A549 (cell line): ENCODE measurements at regions not wholly inside any gene's neighbourhood (a gene's known extent, or its start where the extent isn't known, plus 50 kb on each side); places are given as distances from the start of the nearest gene placed in this dataset.

Experiments used
- ATAC-seq, 2 experiments: fragments of 200-7000 bp in 1 of 2; fragments of >200 bp in 1 of 2; cut with Nextera tagmentation in 1 of 2; cut with Tn5 transposase in 1 of 2; 3 replicates each; pipeline versions ENCODE4 v1.8.0 to v1.9.1; 2018 to 2020; ENCODE audit warnings: mild to moderate bottlenecking in 1 of 2, moderate library complexity in 1 of 2
- CTCF ChIA-PET: fragments of 300-600 bp; sonication (Branson Sonifier 250); formaldehyde crosslinking; extraction: SDS; loops from one replicate; lab custom pipeline; 2021; ENCODE audit warnings: antibody characterized with exemption, inconsistent platforms; lab: Yijun Ruan, JAX
- POLR2A ChIA-PET: fragments of 350-600 bp; formaldehyde crosslinking; extraction: SDS; loops from one replicate; lab custom pipeline; 2021; ENCODE audit warnings: antibody characterized with exemption, inconsistent platforms; lab: Yijun Ruan, JAX
- DNase-seq, 2 experiments: peaks; one replicate each; pipeline versions ENCODE4 v3.0.0 to v3.0.0-alpha.2; 2011 to 2016; ENCODE audit warnings: low read depth in 1 of 2, low spot score in 1 of 2
- FAIRE-seq: peaks from 2 replicates; lab custom pipeline; 2011; peaks lifted over from hg19 to GRCh38; lab: Jason Lieb, UNC
- H3K27ac ChIP-seq, 2 experiments: fragments of >200 bp; sonication (Bioruptor Twin); formaldehyde crosslinking; 3 replicates each; pipeline ENCODE4 v1.5.1; 2016 to 2017
- H3K4me1 ChIP-seq: fragments of >200 bp; sonication (Bioruptor Twin); formaldehyde crosslinking; 3 replicates; pipeline ENCODE4 v1.6.1; 2016
- H3K4me2 ChIP-seq: fragments of >200 bp; sonication (Bioruptor Twin); formaldehyde crosslinking; 3 replicates; pipeline ENCODE4 v1.6.1; 2016
- H3K4me3 ChIP-seq: fragments of >200 bp; sonication (Bioruptor Twin); formaldehyde crosslinking; 3 replicates; pipeline ENCODE4 v1.5.1; 2016
- H3K9me3 ChIP-seq: fragments of >200 bp; sonication (Bioruptor Twin); formaldehyde crosslinking; 3 replicates; pipeline ENCODE4 v1.6.1; 2016
- ATOH8 ChIP-seq: fragments of 250-450 bp; sonication (Bioruptor Pico); IDR thresholded peaks from 2 replicates; pipeline ENCODE4 v1.5.0; 2020; ENCODE audit warnings: low read depth, mild to moderate bottlenecking, moderate library complexity
- BCL3 ChIP-seq: fragments of >200 bp; sonication (Bioruptor Twin); formaldehyde crosslinking; IDR thresholded peaks from 3 replicates; pipeline ENCODE4 v1.6.1; 2016
- CBX2 ChIP-seq: fragments of 200-600 bp; sonication (generic); IDR thresholded peaks from 2 replicates; pipeline ENCODE4 v1.6.1; 2016; ENCODE audit warnings: low read depth, mild to moderate bottlenecking, borderline replicate concordance
- CBX8 ChIP-seq: fragments of 200-600 bp; sonication (generic); IDR thresholded peaks from 2 replicates; pipeline ENCODE4 v1.6.1; 2016
- CEBPB ChIP-seq, 2 experiments: fragments of >200 bp in 1 of 2; sonication (Bioruptor Twin) in 1 of 2; formaldehyde crosslinking in 1 of 2; IDR thresholded peaks; 2 replicates each; pipeline ENCODE4 v1.6.1; 2012 to 2016
- CHD2 ChIP-seq: fragments of 150-350 bp; IDR thresholded peaks from 2 replicates; pipeline ENCODE4 v1.6.1; 2014; ENCODE audit warnings: low read length; ENCODE audit not compliant: partially characterized antibody
- CHD4 ChIP-seq: fragments of 200-600 bp; sonication (generic); IDR thresholded peaks from 2 replicates; pipeline ENCODE4 v1.6.1; 2016; ENCODE audit warnings: antibody characterized with exemption, mild to moderate bottlenecking, borderline replicate concordance
- CTCF ChIP-seq: fragments of >200 bp; sonication (Bioruptor Twin); formaldehyde crosslinking; IDR thresholded peaks from 3 replicates; pipeline ENCODE4 v1.5.1; 2016
- E2F6 ChIP-seq: IDR thresholded peaks from 2 replicates; pipeline ENCODE4 v1.6.1; 2012; ENCODE audit warnings: low read depth, borderline replicate concordance
- EHMT2 ChIP-seq: fragments of 200-600 bp; sonication (generic); IDR thresholded peaks from 2 replicates; pipeline ENCODE4 v1.6.1; 2016; ENCODE audit warnings: antibody characterized with exemption, low read depth, mild to moderate bottlenecking, moderate library complexity
- ELK1 ChIP-seq: fragments of 150-350 bp; IDR thresholded peaks from 2 replicates; pipeline ENCODE4 v1.6.1; 2014; ENCODE audit warnings: low read depth, mild to moderate bottlenecking, low read length
- EP300 ChIP-seq, 2 experiments: fragments of >200 bp; sonication (Bioruptor Twin); formaldehyde crosslinking; IDR thresholded peaks; 2 replicates in 1 of 2; 3 replicates in 1 of 2; pipeline ENCODE4 v1.6.1; 2016 to 2017
- FOSL2 ChIP-seq, 2 experiments: fragments of 450-650 bp in 1 of 2; fragments of >200 bp in 1 of 2; sonication (Bioruptor Twin) in 1 of 2; formaldehyde crosslinking; IDR thresholded peaks; 2 replicates each; pipeline versions ENCODE4 v1.5.0 to v1.6.1; 2016 to 2020; ENCODE audit warnings: mild to moderate bottlenecking in 1 of 2, moderate library complexity in 1 of 2
- GATA3 ChIP-seq: IDR thresholded peaks from 2 replicates; pipeline ENCODE4 v1.6.1; 2012; ENCODE audit warnings: borderline replicate concordance
- HES2 ChIP-seq: fragments of >200 bp; sonication (Bioruptor Twin); formaldehyde crosslinking; IDR thresholded peaks from 2 replicates; pipeline ENCODE4 v1.6.1; 2016
- HOXA7 ChIP-seq: fragments of 250-450 bp; sonication (Bioruptor Pico); IDR thresholded peaks from 2 replicates; pipeline ENCODE4 v1.5.0; 2020; ENCODE audit warnings: mild to moderate bottlenecking, moderate library complexity
- HOXB13 ChIP-seq: fragments of 250-450 bp; sonication (Bioruptor Pico); IDR thresholded peaks from 2 replicates; pipeline ENCODE4 v1.5.0; 2020; ENCODE audit warnings: low read depth, mild to moderate bottlenecking, moderate library complexity
- MYC ChIP-seq: IDR thresholded peaks from 2 replicates; pipeline ENCODE4 v1.6.1; 2012; ENCODE audit warnings: mild to moderate bottlenecking, inconsistent platforms, low read length, improper control_type of control experiment, borderline replicate concordance
- NFE2L2 ChIP-seq: fragments of 150-350 bp; conservative IDR thresholded peaks from 2 replicates; pipeline ENCODE4 v1.6.1; 2014; ENCODE audit warnings: low read length
- POLR2A ChIP-seq: IDR thresholded peaks from 2 replicates; pipeline ENCODE4 v1.6.1; 2012; ENCODE audit warnings: mild to moderate bottlenecking, low read length
- RAD21 ChIP-seq, 2 experiments: fragments of >200 bp in 1 of 2; sonication (Bioruptor Twin) in 1 of 2; formaldehyde crosslinking in 1 of 2; IDR thresholded peaks in 1 of 2; conservative IDR thresholded peaks in 1 of 2; 2 replicates in 1 of 2; 3 replicates in 1 of 2; pipeline ENCODE4 v1.6.1; 2012 to 2018; ENCODE audit warnings: inconsistent platforms in 1 of 2
- REST ChIP-seq: fragments of 200-600 bp; sonication (generic); IDR thresholded peaks from 2 replicates; pipeline ENCODE4 v1.6.1; 2016; ENCODE audit warnings: antibody characterized with exemption, mild to moderate bottlenecking, moderate library complexity
- SREBF2 ChIP-seq: fragments of 450-650 bp; IDR thresholded peaks from 2 replicates; pipeline ENCODE4 v1.6.1; 2014; ENCODE audit warnings: mild to moderate bottlenecking, moderate library complexity
- WGBS: methylation state at CpG from one replicate; pipeline ENCODE4 v1.1.6; 2017; ENCODE audit errors: missing lambda C conversion rate; 5-methylcytosine and 5-hydroxymethylcytosine counted together

GRCh38 chr10:129325893-129326292, 141.1 kb upstream of the MGMT start (continued):
- TF ChIP-seq HOXA7 (CRISPR knock-in tag): no peak
- TF ChIP-seq BCL3: no peak
- TF ChIP-seq HOXB13: no peak
- TF ChIP-seq FOSL2 (IDR thresholded peaks at IDR 0.05): no peak
- no peak for TF ChIP-seq FOSL2 (CRISPR knock-in tag; IDR thresholded peaks at IDR 0.05)
- TF ChIP-seq MYC: no peak
- no peak for TF ChIP-seq CBX2
- TF ChIP-seq CBX8: no peak

GRCh38 chr10:129328546-129328945, 138.5 kb upstream of the MGMT start:
- DNase-seq: no peak
- ChIA-PET CTCF (no interaction called here), POLR2A (no interaction called here)
- Histone ChIP-seq H3K27ac (no peak overlapping the region), H3K4me2 (no peak overlapping the region), H3K4me3 (no peak overlapping the region), H3K9me3 (no peaks in the 10 kb centered on the region), H3K4me1 (no peaks in the 10 kb centered on the region)
- 2% methylated on average over 2 of the region's 2 CpGs for WGBS
- ATAC-seq: no peak
- FAIRE-seq: no peak
- TF ChIP-seq E2F6: no peak
- TF ChIP-seq ATOH8 (CRISPR knock-in tag): no peak
- TF ChIP-seq EP300 (IDR thresholded peaks at IDR 0.05): no peak
- no peak for TF ChIP-seq HES2
- no peak for TF ChIP-seq CHD4
- no peak for TF ChIP-seq CHD2
- no peak for TF ChIP-seq CBX8
- no peak for TF ChIP-seq EHMT2
- TF ChIP-seq NFE2L2: no peak
- no peak for TF ChIP-seq ELK1
- no peak for TF ChIP-seq GATA3
- TF ChIP-seq CTCF: no peak
- no peak for TF ChIP-seq SREBF2
- TF ChIP-seq CEBPB (IDR thresholded peaks at IDR 0.05): no peak
- TF ChIP-seq BCL3: no peak
- TF ChIP-seq POLR2A: no peak
- TF ChIP-seq RAD21 (conservative IDR thresholded peaks at IDR 0.05 in 1 of 2, IDR thresholded peaks at IDR 0.05 in 1 of 2): no peak
- no peak for TF ChIP-seq REST
- TF ChIP-seq CBX2: no peak
